Astrocyte of the spinal cord (primary cell): ENCODE measurements at regions not wholly inside any gene's neighbourhood (a gene's known extent, or its start where the extent isn't known, plus 50 kb on each side); places are given as distances from the start of the nearest gene placed in this dataset.
A peak's percentile ranks its signal among the peaks of the same experiment; 100 is the strongest.

Experiments used
- DNase-seq: peaks from one replicate; pipeline ENCODE4 v3.0.0; 2011; ENCODE audit warnings: low read depth, low spot score
- H3K4me3 ChIP-seq: 2 replicates; pipeline ENCODE4 v1.5.1; 2011; ENCODE audit warnings: low read depth, mild to moderate bottlenecking, low read length, moderate library complexity
- CTCF ChIP-seq: IDR thresholded peaks from 2 replicates; pipeline ENCODE4 v1.5.1; 2012; ENCODE audit warnings: low read depth, mild to moderate bottlenecking, low read length, inconsistent platforms
- in situ Hi-C: cut with HindIII; loops from 2 replicates; pipeline ENCODE4 v1.10.0; 2017; ENCODE audit warnings: low sequenced_read_pairs

- TF ChIP-seq CTCF, result no peak
- peak; percentile 55 for DNase-seq
- in situ Hi-C loops, result no loop called here
- no peak overlapping the region for H3K4me3 ChIP-seq
Measured at GRCh38 chr12:75877763-75878621, 153.6 kb downstream of the PHLDA1 start.

- in situ Hi-C loops, result no loop called here
- no peak for TF ChIP-seq CTCF
- no peak overlapping the region for H3K4me3 ChIP-seq
- DNase-seq, result peak; percentile 23
Measured at GRCh38 chr12:75876832-75877762, 154.5 kb downstream of the PHLDA1 start.

- TF ChIP-seq CTCF, result no peak
- in situ Hi-C loops, result no loop called here
- no peak overlapping the region for H3K4me3 ChIP-seq
- DNase-seq, result no peak
Measured at GRCh38 chr12:75874441-75874840, 157.1 kb downstream of the PHLDA1 start.

- H3K4me3 ChIP-seq, result no peak overlapping the region
- DNase-seq, result no peak
Measured at GRCh38 chr12:75872762-75873161, 158.8 kb downstream of the PHLDA1 start.

GRCh38 chr12:75870878-75871277, 160.7 kb downstream of the PHLDA1 start:
- no peak for TF ChIP-seq CTCF
- H3K4me3 ChIP-seq, result no peak overlapping the region
- peak; percentile 59 for DNase-seq
- in situ Hi-C loops, result no loop called here

More at GRCh38 chr12:75872762-75873161, 158.8 kb downstream of the PHLDA1 start:
- in situ Hi-C loops, result no loop called here
- TF ChIP-seq CTCF, result no peak

- no peak overlapping the region for H3K4me3 ChIP-seq
- DNase-seq, result peak; percentile 46
- no peak for TF ChIP-seq CTCF
- in situ Hi-C loops, result no loop called here
Measured at GRCh38 chr12:75868501-75868900, 163.1 kb downstream of the PHLDA1 start.
